ENCODE measurements at regions not wholly inside any gene's neighbourhood (a gene's known extent, or its start where the extent isn't known, plus 50 kb on each side); places are given as distances from the start of the nearest gene placed in this dataset.
A peak's percentile ranks its signal among the peaks of the same experiment; 100 is the strongest.
"Not testable (repeated sequence)": the region's sequence is repeated elsewhere in the genome, so short reads cannot be mapped to it uniquely, and the experiment has no call there.

DNA sequence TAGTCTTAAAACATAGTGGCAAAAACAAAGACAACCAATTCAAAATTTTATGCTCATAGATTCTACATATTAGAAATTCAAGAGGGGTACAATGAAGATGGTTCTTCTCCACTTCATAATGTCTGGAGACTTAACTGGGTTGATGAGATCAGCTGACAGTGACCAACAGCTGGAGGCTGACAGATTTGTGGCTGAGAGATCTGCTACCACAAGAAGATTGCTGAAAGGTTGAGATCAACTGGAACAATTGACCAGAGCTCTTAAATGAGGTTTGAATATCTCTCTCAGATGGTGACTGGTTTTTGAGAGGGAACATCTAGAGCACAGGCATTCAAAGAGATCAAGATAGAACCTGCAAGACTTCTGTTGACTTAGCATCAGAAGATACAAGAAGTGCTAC lies 254.1 kb upstream of the ARPP21 start:
- DNase-seq (ENCODE audit: low read depth, low spot score), result no peak

DNA sequence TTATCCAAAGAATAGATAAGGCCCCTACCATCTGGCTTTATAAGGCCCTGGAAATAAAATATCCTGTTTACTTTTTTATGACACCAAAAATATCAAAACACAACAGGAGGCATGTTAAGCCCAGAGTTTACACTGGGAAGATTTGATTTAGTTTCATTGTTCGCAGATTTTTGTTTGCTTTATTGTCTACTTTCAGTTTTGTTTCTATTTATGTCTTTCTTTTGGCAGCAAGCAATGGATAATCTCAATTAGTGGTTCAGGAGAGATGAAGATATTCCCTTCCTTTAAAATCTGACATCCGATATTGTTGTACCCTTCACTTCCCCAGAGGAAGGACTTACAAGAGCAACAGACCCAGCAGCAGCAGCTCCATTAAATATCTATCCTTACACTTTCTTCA lies 249.4 kb upstream of the ARPP21 start:
- no peak for DNase-seq (ENCODE audit: low read depth, low spot score)

DNA sequence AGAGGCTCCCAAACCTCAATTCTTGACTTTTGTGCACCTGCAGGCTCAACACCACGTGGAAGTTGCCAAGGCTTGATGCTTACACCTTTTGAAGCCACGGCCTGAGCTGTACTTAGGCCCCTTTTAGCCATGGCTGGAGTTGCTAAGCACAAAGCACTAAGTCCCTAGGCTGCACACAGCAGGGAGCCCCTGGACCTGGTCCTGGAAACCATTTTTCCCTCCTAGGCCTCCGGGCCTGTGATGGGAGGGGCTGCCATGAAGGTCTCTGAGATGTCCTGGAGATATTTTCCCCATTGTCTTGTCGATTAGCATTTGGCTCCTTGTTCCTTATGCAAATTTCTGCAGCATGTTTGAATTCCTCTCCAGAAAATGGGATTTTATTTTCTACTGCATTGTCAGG lies 247.1 kb upstream of the ARPP21 start:
- no peak for DNase-seq (ENCODE audit: low read depth, low spot score)

DNA sequence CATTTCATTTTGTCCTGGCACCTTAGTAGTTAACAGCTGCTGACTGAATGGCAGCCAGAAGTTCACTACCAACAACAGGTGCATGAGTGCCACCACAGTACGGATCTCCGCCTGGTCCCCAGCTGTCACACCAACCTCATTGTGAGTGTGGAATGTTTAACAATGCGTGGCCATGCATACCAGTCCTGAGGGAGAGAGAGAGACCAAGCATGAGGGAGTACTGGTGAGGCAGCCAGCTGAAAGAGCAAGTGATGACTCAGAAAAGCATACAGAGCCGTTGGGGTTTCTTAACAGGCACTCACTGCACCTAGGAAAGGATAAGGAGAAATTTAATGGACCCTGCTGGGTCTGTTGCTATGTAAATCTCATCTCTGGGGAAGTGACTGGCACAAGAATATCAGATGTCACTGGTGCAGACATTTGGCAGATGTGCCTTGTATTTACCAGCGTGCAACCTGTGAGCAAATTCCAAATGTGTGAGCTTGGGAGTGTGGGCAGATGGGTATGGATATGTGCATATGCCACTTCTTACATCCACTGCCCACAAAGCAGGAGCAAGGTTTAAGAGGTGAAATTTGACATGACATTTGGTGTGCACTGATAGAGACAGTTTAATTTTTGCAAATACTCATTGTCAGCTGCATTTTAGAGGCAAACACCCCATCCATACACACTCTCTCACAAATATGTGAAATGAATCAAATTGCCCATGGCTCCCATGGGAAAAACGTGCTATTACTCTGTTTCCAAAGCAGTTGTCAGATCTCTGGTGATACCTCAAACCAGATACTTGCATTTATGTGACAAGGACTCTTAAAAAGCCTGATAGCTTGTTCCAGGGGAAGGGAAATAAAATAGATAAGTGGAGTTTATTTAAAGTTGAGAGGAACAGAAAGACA lies 245.2 kb upstream of the ARPP21 start:
- DNase-seq (ENCODE audit: low read depth, low spot score), result peak; percentile 71

DNA sequence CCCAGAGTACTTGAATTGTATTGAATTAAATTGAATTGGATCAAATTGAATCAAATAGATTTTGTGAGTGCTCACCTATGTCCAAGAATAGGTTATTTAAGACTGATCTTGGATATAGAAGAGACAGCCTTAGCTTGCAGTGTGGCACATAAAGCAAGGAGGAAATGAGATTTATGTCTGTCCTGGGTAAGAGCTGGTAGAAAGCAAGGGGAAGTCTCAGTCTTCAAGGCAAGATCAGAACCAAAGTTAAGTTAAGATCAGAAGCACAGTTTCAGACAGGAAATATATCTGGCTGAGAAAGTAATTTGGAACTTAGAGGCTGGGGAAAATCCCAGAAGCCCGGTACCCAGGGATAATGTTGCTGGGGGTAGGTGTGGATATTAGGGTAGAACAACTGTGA lies 244.4 kb upstream of the ARPP21 start:
- DNase-seq (ENCODE audit: low read depth, low spot score), result no peak

DNA sequence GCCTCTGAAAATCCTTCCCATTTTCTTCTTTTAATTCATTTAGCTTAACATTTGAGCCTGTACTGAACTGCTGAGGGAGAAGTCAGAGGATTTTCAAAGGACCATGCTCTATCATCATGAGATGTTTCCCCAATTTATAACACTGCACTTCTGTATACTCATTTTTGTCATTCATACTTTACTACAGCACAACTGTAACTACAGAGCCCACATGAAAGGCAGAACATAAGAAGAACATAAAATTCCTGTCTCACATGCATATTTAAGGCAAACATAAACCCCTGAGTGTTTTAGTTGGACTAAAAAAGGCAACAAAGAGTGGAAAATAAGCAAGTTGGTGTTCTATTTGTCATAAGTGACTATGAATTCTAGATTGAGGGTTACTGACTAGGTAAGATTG lies 237.7 kb upstream of the ARPP21 start:
- no peak for DNase-seq (ENCODE audit: low read depth, low spot score)

DNA sequence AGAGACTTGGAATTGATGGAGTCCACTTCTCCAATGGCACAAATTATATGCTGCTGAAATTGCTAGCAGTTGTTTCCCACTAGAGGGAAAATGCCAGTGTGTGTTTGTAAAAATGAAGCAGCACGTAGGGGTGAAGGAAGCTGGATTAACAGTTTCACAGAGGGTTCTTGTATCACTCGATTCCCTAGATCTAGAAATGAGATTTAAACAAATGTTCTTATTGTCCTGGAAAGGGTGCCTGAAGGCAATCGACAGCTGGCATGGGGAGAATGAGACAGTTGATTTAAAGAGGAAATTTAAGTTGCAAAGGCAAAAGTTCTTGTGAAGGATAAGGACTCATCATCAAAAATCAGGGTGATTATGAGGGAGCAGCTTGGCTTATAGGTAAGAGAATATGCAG lies 234.8 kb upstream of the ARPP21 start:
- DNase-seq (ENCODE audit: low read depth, low spot score), result no peak

DNA sequence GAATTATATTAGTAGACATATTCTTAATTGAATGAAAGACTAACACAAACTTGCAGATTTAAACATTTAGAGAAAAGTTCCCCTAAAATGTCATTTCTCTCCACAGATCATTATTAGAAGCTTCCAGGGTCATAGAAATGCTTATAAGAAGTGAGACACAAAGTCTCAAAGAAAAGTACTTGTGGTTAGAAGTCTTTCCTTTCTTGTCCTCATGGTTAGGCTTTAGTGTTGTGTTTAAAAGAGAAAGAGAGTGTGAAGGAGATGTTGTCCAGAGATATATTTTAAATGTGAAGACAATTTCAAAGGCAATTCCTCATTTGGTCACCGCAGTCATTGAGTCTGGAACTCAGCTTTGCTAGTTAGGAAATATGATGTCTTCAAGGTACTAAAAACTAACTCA lies 230.4 kb upstream of the ARPP21 start:
- DNase-seq (ENCODE audit: low read depth, low spot score), result no peak

DNA sequence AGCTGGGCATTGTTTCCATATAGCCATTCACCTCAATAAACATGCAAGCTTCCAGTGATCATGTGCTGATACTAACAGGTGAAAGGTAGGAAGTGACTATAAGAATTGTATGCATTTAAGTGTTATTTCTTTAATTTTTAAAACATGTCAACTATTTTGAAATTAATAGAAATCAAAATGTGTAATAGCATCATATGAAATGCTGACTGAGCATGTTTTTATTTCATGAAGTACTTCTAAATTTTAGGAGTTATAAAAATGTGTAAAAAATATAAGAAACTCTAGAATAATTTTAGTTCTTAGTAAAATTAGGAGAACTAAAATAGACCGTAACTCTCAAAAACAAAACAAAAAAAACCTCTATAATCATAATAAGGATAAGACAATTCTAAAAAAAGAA lies 229.3 kb upstream of the ARPP21 start:
- no peak for DNase-seq (ENCODE audit: low read depth, low spot score)

DNA sequence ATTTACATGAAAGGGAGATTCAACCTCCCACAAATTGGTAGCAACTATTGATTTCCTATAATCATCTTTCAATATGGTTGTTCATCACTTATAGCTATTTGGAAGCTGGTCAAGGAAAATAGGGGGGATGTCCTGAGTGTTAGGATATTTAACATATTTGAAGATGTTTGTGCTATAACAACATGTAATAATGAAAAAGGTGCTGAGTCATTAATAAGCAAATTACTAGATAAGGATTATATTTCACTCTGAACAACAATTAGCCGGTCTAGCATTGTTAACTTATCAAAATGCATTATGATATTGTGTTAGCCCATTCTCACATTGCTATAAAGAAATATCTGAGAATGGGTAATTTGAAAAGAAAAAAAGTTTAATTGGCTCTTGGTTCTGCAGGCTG lies 225.8 kb upstream of the ARPP21 start:
- no peak for DNase-seq (ENCODE audit: low read depth, low spot score)

DNA sequence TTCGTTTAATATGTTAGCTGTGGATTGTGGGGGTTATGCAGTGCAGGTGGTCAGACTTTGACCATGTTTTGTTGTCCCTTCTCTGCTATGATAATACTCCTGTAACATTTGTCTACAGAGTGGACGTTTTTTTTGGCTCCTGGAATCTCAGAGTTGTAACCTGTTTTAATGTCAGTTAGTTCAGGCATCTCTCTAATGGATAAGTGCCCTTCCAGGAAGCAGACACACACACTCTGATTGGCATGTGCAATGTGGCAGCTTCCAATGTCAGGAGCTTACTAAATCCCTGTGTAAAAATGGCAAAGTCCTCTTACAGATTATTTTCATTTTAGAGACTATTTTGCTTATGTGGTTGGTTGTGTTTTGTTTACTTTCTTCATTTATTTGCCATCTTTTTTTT lies 222.2 kb upstream of the ARPP21 start:
- DNase-seq (ENCODE audit: low read depth, low spot score), result no peak

DNA sequence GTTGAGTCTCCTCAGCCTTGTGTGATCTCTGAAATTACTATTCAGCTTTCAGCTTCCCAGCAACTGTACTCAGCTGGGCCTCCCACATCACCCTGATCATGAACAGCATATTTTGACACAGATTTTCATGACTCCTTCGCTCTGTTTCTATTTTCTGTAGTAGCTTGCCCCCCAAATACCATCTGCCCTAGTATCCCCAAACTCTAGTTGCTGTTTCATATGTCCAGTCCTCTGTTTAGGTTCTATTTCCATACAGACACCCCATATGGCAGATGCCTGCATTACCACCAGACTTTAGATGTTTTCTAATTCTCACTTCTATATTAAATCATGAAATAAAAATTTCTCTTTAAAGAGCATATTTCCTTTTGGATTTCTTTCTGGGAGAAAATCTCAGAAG lies 217.2 kb upstream of the ARPP21 start:
- DNase-seq (ENCODE audit: low read depth, low spot score), result no peak

DNA sequence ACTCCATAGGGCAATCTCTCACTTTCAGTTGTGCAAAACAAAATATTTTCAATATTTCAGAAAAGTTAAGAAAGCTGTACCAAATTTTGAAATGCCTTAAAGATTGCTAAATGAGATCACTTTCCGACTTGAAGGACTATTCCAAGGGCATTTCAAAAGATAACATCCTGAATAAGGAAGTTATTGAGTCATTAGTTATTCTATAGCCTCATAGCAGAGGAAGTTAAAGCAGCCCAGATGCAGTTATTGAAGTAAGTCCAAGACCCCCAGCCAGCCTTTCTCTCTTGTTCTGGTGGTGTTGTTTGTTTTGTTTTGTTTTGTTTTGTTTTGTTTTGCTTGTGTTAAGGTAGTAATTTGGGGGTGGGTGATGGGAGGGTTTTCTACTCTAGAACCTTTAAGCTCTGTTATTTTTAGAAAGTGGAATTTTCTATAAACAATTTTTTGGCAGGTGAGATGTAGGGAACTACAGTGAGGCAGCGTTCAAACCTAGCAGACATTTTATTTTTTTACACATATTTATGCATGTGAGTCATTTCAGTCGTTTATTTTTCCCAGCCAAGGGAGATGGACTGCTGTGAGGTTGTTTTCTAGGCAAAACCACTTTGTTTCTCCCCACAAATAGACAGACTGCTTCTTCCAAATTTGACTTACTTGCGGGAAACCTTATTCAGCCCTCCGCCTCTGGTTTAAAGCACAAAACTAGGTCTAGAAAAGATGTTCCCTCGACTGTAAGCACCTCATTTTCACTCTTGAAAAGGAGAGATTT lies 216.3 kb upstream of the ARPP21 start:
- peak; percentile 84 for DNase-seq (ENCODE audit: low read depth, low spot score)

DNA sequence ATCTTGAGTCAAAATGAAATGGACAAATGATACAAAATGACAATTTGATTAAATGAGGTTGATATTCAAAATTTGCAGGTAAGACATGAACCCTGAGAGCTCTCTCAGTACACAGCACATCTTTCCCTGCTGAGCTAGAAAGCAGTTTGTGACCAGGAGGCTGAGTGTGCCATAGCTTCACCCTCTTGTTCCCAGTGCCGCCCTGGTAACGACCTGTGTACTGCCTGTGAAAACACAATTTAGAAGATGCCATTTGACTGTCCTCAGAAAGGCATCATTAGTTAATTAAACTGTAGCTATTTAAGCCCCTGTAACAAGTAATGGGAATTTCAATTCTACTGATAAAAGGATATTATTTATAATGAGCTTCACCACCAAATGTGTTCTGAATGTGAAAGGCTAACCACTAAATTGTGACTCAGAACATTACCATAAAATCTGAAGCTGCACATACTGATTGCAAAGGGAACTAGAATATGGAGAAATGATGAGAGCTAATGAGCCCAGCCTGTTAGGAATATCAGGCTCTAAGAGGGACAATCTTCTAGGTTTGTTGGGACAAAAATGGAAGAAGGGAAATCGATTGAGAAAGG lies 212.9 kb upstream of the ARPP21 start:
- peak; percentile 76 for DNase-seq (ENCODE audit: low read depth, low spot score)

DNA sequence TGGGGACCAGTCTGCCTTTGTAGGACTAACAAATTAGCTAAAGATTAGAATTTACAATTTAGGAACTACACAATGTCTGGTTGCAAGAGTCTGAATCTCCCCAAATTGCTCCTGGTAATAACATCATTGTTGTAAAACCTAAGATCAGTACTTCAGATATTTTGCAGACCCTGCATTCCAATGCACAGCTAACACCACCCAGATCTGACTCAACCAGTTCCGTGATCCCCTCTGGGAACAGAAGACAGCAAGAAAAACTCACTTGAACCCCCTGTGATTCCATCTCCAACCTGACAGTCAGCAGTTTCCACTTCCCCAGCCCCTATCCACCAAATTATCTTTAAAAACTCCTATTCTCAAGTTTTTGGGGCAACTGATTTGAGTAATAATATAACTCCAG lies 201.9 kb upstream of the ARPP21 start:
- DNase-seq (ENCODE audit: low read depth, low spot score), result no peak

DNA sequence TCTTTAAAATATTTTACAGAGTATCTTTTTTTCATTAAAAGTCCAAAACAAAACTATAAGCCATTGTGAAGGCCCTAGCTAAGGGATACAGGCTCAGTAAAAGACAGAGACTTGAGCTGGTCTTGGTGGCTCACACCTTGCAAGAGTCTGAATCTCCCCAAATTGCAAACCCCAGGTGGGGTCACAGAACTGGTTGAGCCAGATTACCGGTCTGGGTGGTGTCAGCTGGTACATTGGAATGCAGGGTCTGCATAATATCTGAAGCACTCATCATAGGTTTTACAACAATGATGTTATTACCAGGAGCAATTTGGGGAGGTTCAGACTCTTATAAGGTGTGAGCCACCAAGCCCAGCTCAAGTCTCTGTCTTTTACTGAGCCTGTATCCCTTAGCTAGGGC lies 201.2 kb upstream of the ARPP21 start:
- DNase-seq (ENCODE audit: low read depth, low spot score), result no peak

DNA sequence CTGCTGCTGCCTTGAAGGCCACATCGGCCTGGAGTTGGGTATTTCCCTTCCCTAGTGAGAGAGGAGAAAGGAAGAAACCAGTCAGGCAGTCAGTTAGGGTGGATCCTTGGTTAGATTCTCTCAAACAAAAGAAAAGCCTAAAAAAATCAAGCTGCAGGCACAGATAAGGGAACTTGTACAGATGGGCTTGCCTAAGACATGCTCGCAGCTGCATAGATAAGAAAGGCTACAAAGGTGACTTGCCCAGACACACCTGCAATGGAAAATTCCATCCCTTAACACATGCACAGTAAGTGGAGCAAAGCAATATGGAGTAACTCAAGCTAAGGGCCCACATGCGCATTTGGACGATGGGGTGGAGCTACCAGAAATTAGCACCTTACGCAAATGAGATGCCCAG lies 199.7 kb upstream of the ARPP21 start:
- DNase-seq (ENCODE audit: low read depth, low spot score), result no peak

DNA sequence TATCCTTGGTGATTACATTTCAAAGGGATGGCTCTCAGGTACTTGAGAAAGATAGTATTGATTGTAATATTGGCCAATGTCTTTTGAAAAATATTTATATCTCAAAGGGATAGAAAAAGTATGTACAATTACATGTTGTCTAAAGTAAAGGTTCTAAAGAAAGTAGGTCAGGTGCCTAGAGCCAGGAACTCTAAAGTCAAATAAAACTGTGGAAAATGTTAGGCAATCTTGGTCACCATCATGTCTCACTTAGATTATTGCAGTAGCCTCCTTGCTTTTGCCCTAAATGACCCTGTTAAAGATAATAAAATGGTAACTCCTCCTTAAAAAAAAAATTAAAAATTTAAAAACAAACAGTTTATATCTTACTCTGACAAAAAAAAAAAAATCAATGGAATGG lies 198.5 kb upstream of the ARPP21 start:
- DNase-seq (ENCODE audit: low read depth, low spot score), result no peak

DNA sequence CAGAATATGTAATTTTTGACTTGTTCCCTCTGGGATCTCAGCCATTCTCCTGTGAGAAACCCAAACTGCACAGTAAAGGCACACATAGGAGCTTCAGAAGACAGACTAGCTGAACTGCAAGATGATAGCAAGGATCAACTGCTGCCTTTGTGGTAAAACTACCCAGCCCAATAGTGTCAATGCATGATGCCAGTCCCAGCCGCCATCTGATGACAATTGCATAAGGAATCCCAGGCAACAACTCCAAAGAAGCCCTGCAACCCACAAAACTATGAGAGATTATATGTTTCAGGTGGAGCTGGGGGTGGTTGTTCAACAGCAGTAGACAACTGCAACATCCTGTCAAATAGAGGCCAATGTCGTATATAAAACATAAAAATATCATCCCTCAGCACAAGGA lies 192.4 kb upstream of the ARPP21 start:
- no peak for DNase-seq (ENCODE audit: low read depth, low spot score)

DNA sequence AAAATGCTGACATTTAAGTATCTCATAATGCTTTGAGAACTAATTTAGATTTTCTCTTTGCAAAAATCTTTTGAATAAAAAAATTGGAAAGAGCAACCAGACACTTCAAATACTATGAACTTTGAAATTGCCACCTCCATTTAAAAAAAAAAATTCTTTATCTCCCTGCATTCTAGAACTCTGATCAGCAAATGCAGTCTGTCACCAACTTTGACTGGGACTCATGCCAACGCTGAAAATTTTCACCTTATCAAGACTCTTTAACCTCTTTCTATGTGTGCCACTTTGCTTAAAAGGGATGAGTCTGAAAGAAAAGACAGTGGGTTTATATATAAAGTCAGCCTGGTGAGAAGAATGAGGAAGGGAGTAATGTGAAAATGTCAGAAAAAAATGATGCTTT lies 191.2 kb upstream of the ARPP21 start:
- DNase-seq (ENCODE audit: low read depth, low spot score), result no peak

DNA sequence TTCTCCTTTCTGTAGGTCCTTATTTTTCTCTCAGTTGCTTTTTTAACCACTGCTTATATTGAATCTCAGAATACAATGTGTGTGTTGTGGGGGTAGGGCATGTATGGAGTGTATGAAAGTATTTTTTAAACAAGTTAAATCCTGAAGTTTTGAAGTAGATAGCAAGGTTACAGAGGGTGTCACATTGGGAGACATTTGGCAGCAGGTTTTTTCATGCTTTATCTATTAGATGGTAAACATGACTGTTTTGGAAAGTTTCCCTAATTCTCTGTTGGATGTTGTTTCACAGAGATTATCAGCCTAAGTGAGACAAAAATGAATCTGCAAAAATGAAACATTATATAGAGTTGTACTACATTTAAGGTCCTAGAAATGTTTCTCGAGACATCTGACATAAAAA lies 190.6 kb upstream of the ARPP21 start:
- no peak for DNase-seq (ENCODE audit: low read depth, low spot score)

DNA sequence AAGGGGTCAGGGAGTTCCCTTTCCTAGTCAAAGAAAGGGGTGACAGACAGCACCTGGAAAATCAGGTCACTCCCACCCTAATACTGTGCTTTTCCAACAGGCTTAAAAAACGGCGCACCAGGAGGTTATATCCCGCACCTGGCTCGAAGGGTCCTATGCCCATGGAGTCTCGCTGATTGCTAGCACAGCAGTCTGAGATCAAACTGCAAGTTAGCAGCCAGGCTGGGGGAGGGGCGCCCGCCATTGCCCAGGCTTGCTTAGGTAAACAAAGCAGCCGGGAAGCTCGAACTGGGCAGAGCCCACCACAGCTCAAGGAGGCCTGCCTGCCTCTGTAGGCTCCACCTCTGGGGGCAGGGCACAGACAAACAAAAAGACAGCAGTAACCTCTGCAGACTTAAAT lies 184.5 kb upstream of the ARPP21 start:
- DNase-seq (ENCODE audit: low read depth, low spot score), result not testable (repeated sequence)

DNA sequence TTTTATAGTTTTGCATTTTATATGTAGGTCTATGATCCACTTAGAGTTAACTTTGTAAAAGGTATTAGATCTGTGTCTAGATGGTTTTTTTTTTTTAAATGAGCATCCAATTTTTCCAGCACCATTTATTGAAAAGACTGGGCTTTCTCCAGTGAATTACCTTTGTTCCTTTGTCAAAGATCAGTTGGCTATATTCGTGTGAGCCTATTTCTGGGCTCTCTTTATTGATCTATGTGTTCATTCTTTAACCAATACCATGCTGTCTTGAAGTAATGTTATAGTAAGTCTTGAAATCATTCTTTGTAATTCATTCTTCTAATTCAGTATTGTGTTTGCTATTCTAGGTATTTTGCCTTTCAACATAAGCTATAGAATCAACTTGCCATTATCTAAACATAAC lies 165.4 kb upstream of the ARPP21 start:
- DNase-seq (ENCODE audit: low read depth, low spot score), result no peak

All from astrocyte of the hippocampus (primary cell).